ENCODE measurements at regions not wholly inside any gene's neighbourhood (a gene's known extent, or its start where the extent isn't known, plus 50 kb on each side); places are given as distances from the start of the nearest gene placed in this dataset.

GRCh38 chr5:63687854-63688516 lies 274.3 kb downstream of the HTR1A start:
- FAIRE-seq (no peak), DNase-seq (no peak), ATAC-seq (no peak)
- H3K9me3 ChIP-seq = no peaks in the 10 kb centered on the region
- no peaks in the 10 kb centered on the region for H3K27me3 ChIP-seq
- H3K4me1 ChIP-seq = no peaks in the 10 kb centered on the region
- H3K4me3 ChIP-seq = no peak overlapping the region
- TF ChIP-seq CTCF (IDR thresholded peaks at IDR 0.05) = no peak
- 75 to 78% methylated on average over 6 of the region's 6 CpGs for WGBS, 2 donors
- intact Hi-C loops (cut with DNase I) = no loop called here
- H3K27ac ChIP-seq = no peak overlapping the region
- no peaks in the 10 kb centered on the region for H3K36me3 ChIP-seq

GRCh38 chr5:63686938-63687337 lies 275.3 kb downstream of the HTR1A start:
- H3K4me3 ChIP-seq = no peak overlapping the region
- no peak for FAIRE-seq
- no peak overlapping the region for H3K27ac ChIP-seq
- 75 to 81% methylated on average over 5 of the region's 5 CpGs for WGBS, 2 donors
- no peaks in the 10 kb centered on the region for H3K4me1 ChIP-seq
- no peak for DNase-seq
- no peak for TF ChIP-seq CTCF (IDR thresholded peaks at IDR 0.05)
- H3K36me3 ChIP-seq = no peaks in the 10 kb centered on the region
- H3K27me3 ChIP-seq = no peaks in the 10 kb centered on the region
- ATAC-seq = no peak
- peaks cover 0 to 3% (median 0%) of the 10 kb centered on the region in 4 donors for H3K9me3 ChIP-seq
- intact Hi-C loops (cut with DNase I) = no loop called here

- Histone ChIP-seq H3K9me3 (peaks cover 0 to 3% (median 0%) of the 10 kb centered on the region in 4 donors), H3K36me3 (no peaks in the 10 kb centered on the region), H3K4me1 (no peaks in the 10 kb centered on the region), H3K4me3 (no peak overlapping the region), H3K27me3 (no peaks in the 10 kb centered on the region), H3K27ac (no peak overlapping the region)
- DNase-seq (no peak), ATAC-seq (no peak), FAIRE-seq (no peak)
- TF ChIP-seq CTCF (IDR thresholded peaks at IDR 0.05) = no peak
- WGBS, 2 donors = 11 to 16% methylated on average over 2 of the region's 2 CpGs
- intact Hi-C loops (cut with DNase I) = no loop called here
Observed at GRCh38 chr5:63686181-63686580, 276.1 kb downstream of the HTR1A start.

GRCh38 chr5:63685454-63685853 lies 276.8 kb downstream of the HTR1A start:
- DNase-seq = no peak
- H3K9me3 ChIP-seq = peaks cover 0 to 3% (median 0%) of the 10 kb centered on the region in 4 donors
- no peak for TF ChIP-seq CTCF (IDR thresholded peaks at IDR 0.05)
- H3K27ac ChIP-seq = no peak overlapping the region
- H3K4me1 ChIP-seq = no peaks in the 10 kb centered on the region
- FAIRE-seq = no peak
- no peak overlapping the region for H3K4me3 ChIP-seq
- H3K36me3 ChIP-seq = no peaks in the 10 kb centered on the region
- ATAC-seq = no peak
- no peaks in the 10 kb centered on the region for H3K27me3 ChIP-seq
- intact Hi-C loops (cut with DNase I) = no loop called here

- 61 to 68% methylated on average over 3 of the region's 3 CpGs for WGBS, 2 donors
- no peak overlapping the region for H3K27ac ChIP-seq
- no peak for DNase-seq
- no peak overlapping the region for H3K4me3 ChIP-seq
- TF ChIP-seq CTCF (IDR thresholded peaks at IDR 0.05) = no peak
- intact Hi-C loops (cut with DNase I) = no loop called here
- FAIRE-seq = no peak
- no peak for ATAC-seq
- no peaks in the 10 kb centered on the region for H3K9me3 ChIP-seq
- no peaks in the 10 kb centered on the region for H3K4me1 ChIP-seq
- no peaks in the 10 kb centered on the region for H3K36me3 ChIP-seq
- no peaks in the 10 kb centered on the region for H3K27me3 ChIP-seq
Observed at GRCh38 chr5:63674881-63675280, 287.4 kb downstream of the HTR1A start.

All from pancreas (tissue), 10 donors.